ENCODE measurements at regions not wholly inside any gene's neighbourhood (a gene's known extent, or its start where the extent isn't known, plus 50 kb on each side); places are given as distances from the start of the nearest gene placed in this dataset.

DNA sequence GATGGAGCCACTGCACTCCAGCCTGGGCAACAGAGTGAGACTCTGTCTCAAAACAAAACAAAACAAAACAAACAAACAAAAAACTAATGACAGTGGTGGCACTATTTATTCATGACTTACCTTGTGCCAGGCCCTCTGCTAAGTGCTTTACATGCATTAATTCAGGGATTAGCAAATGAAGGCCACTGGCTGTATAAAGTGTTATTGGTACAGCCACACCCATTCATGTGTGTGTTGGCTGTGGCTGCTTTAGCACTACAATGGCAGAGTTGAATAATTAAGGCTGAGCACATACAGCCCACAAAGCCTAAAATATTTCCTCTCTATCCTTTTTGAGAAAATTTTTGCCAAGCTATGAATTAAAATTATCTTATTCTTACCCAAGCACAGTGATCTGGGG is 531.8 kb upstream of the CDH5 start:
- H3K9me3 Mint-ChIP-seq: no peaks in the 10 kb centered on the region
- ATAC-seq (replicated peaks in 1 of 2) (no peak), DNase-seq (no peak)
- H3K4me3 Mint-ChIP-seq: no peak overlapping the region
- no peaks in the 10 kb centered on the region for H3K27me3 Mint-ChIP-seq (ENCODE audit: low read depth)
- H3K27ac Mint-ChIP-seq: no peak overlapping the region
- no peaks in the 10 kb centered on the region for H3K36me3 Mint-ChIP-seq (ENCODE audit: insufficient read depth in 2 of 2)
- H3K4me1 Mint-ChIP-seq (ENCODE audit: low read depth): no peaks in the 10 kb centered on the region

DNA sequence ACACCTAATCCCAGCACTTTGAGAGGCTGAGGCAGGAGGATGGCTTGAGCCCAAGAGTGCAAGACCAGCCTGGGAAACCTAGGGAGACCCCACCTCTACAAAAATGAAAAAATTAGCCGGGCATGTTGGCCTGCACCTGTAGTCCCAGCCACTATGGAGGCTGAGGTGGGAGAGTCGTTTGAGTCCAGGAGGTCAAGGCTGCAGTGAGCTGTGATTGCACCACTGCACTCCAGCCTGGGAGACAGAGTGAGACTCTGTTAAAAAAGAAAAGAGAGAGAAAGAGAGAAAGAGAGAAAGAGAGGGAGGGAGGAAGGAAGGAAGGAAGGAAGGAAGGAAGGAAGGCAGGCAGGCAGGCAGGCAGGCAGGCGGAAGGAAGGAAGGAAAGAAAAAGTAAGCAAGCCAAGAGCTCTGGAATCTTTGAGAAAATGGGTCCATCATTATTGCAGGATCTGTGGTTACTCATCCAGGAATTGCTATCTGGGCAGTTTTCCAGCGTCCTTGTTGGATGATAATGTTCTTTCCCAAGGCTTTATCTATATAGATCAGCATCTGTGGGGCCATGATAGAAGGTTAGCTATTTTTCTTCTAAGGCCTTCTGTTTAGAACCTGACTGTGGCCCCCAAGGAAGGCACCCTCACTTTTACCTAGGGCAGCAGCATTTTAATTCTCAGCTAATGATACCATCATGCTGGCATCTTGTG is 533.2 kb upstream of the CDH5 start:
- Mint-ChIP-seq H3K4me1 (ENCODE audit: low read depth) (no peaks in the 10 kb centered on the region), H3K27me3 (ENCODE audit: low read depth) (no peaks in the 10 kb centered on the region), H3K9me3 (peaks cover 0 to 2% of the 10 kb centered on the region in 2 donors), H3K36me3 (ENCODE audit: insufficient read depth in 2 of 2) (no peaks in the 10 kb centered on the region), H3K27ac (no peak overlapping the region), H3K4me3 (no peak overlapping the region)
- ATAC-seq (replicated peaks in 1 of 2) (no peak), DNase-seq (no peak)

DNA sequence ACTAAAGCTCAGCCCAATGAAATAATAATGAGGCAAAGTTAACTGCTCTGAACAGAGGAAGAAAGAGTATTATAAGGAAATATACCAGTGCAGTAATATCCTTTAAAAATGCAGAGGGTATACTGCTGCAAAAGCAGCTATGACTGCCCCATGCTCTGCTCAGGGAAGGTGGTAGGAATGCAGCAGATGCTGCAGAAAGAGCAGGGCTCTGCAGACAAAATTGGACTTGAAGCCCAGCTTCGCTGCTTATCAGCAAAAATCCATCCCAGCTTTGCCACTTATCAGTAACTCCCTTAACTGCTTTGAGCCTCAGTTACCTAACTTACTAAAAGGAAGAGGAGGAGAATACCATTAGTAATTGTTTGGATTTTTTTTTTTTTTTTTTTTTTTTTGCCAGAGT is 533.8 kb upstream of the CDH5 start:
- no peak overlapping the region for H3K27ac Mint-ChIP-seq
- no peak overlapping the region for H3K4me3 Mint-ChIP-seq
- no peaks in the 10 kb centered on the region for H3K27me3 Mint-ChIP-seq (ENCODE audit: low read depth)
- no peaks in the 10 kb centered on the region for H3K36me3 Mint-ChIP-seq (ENCODE audit: insufficient read depth in 2 of 2)
- no peak for DNase-seq
- peaks cover 0 to 2% of the 10 kb centered on the region in 2 donors for H3K9me3 Mint-ChIP-seq
- ATAC-seq (replicated peaks in 1 of 2): no peak
- H3K4me1 Mint-ChIP-seq (ENCODE audit: low read depth): no peaks in the 10 kb centered on the region

DNA sequence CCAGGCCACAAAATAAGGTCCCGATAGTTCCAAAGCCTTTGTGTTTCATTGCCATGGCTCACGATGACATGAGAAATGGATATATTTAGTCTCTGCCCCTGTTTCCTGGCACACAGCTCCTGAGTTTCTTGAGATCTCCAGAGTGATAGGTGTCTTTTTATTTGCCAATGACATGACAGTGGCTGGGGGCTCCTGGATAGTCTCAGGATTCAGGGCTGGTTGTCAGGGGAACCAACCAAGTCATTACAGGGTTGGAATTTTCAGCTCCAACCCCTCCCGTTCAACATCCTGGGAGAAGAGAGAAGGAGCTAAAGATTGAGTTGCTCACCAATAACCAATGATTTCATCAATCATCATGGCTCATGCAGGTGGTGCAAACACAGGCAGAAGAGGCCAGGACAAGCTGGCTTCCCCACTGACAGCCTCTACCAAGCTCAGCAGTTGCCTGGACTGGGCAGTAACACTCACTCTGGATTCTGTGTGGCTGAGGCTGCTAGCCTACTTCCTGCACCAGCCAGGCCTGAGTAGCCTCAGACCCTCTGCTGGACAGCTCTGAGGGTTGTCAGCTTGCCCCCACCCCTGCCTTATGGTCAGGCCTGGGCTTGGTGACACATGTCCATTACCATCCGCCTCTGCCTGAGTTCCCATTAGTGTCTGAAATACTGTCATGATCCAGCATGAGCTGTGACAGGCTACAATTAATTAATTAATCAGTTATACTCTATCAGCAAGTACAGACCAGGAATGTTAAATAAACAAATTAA is 534.4 kb upstream of the CDH5 start:
- no peaks in the 10 kb centered on the region for H3K4me1 Mint-ChIP-seq (ENCODE audit: low read depth)
- H3K4me3 Mint-ChIP-seq: no peak overlapping the region
- no peak for ATAC-seq (replicated peaks in 1 of 2)
- no peak overlapping the region for H3K27ac Mint-ChIP-seq
- H3K9me3 Mint-ChIP-seq: peaks cover 0 to 2% of the 10 kb centered on the region in 2 donors
- no peaks in the 10 kb centered on the region for H3K36me3 Mint-ChIP-seq (ENCODE audit: insufficient read depth in 2 of 2)
- DNase-seq: no peak
- no peaks in the 10 kb centered on the region for H3K27me3 Mint-ChIP-seq (ENCODE audit: low read depth)

- H3K27ac Mint-ChIP-seq: no peak overlapping the region
- no peak overlapping the region for H3K4me3 Mint-ChIP-seq
- H3K27me3 Mint-ChIP-seq (ENCODE audit: low read depth): no peaks in the 10 kb centered on the region
- H3K4me1 Mint-ChIP-seq (ENCODE audit: low read depth): no peaks in the 10 kb centered on the region
- DNase-seq (no peak), ATAC-seq (replicated peaks in 1 of 2) (no peak)
- H3K9me3 Mint-ChIP-seq: peaks cover 2 to 4% of the 10 kb centered on the region in 2 donors
- H3K36me3 Mint-ChIP-seq (ENCODE audit: insufficient read depth in 2 of 2): no peaks in the 10 kb centered on the region
Observed at GRCh38 chr16:65829076-65829475, 537.4 kb upstream of the CDH5 start.

DNA sequence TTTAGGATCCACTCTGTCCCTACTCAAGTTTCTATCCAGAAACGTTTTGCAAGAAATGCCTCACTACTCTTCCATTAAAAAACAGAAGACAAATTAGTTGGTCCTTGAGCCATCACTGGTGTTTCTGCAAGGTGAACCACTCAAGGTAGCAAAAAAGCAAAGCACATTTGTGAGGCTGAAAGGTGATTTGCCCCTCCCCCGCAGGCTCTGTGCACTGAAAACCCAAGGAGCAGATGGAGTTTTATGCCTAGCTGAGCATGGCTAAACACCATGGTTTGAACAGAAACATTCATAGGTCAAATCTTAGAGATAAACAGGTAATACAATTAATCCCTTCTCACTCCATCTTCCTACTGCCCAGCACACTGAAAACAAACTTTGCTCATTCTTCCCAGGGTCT is 538.2 kb upstream of the CDH5 start:
- no peak overlapping the region for H3K27ac Mint-ChIP-seq
- no peak overlapping the region for H3K4me3 Mint-ChIP-seq
- ATAC-seq (replicated peaks in 1 of 2): no peak
- peaks cover 2 to 4% of the 10 kb centered on the region in 2 donors for H3K9me3 Mint-ChIP-seq
- H3K27me3 Mint-ChIP-seq (ENCODE audit: low read depth): no peaks in the 10 kb centered on the region
- no peak for DNase-seq
- H3K4me1 Mint-ChIP-seq (ENCODE audit: low read depth): no peaks in the 10 kb centered on the region
- H3K36me3 Mint-ChIP-seq (ENCODE audit: insufficient read depth in 2 of 2): no peaks in the 10 kb centered on the region

DNA sequence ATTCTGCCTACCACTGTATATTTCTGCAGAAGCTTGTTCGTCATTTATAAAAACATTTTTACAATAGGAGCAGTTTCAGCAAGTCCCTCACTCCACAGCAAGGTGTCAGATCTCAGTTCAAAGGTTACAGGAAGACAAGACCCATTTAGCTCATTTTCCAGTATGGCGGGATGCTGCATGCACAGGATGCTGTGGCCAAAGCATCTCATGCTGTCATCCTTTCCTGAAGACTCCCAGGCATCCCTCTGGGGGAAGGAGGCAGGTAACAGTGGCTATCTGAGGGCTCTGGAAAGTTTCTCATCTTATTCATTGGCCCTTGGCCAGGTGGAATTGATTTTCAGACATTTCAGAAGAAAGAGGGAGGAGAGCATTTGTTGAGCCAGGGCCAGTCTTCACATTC is 539.3 kb upstream of the CDH5 start:
- H3K27ac Mint-ChIP-seq: no peak overlapping the region
- H3K27me3 Mint-ChIP-seq (ENCODE audit: low read depth): no peaks in the 10 kb centered on the region
- H3K4me1 Mint-ChIP-seq (ENCODE audit: low read depth): no peaks in the 10 kb centered on the region
- ATAC-seq (replicated peaks in 1 of 2): no peak
- no peak for DNase-seq
- H3K9me3 Mint-ChIP-seq: peaks cover 2 to 4% of the 10 kb centered on the region in 2 donors
- H3K4me3 Mint-ChIP-seq: no peak overlapping the region
- H3K36me3 Mint-ChIP-seq (ENCODE audit: insufficient read depth in 2 of 2): no peaks in the 10 kb centered on the region

GRCh38 chr16:65825191-65825856 is 541.2 kb upstream of the CDH5 start:
- DNase-seq (no peak), ATAC-seq (replicated peaks in 1 of 2) (no peak)
- Mint-ChIP-seq H3K27ac (no peak overlapping the region), H3K9me3 (peaks cover 2 to 4% of the 10 kb centered on the region in 2 donors), H3K4me1 (ENCODE audit: low read depth) (no peaks in the 10 kb centered on the region), H3K27me3 (ENCODE audit: low read depth) (no peaks in the 10 kb centered on the region), H3K36me3 (ENCODE audit: insufficient read depth in 2 of 2) (no peaks in the 10 kb centered on the region), H3K4me3 (no peak overlapping the region)

- Mint-ChIP-seq H3K4me1 (ENCODE audit: low read depth) (no peaks in the 10 kb centered on the region), H3K36me3 (ENCODE audit: insufficient read depth in 2 of 2) (no peaks in the 10 kb centered on the region), H3K27me3 (ENCODE audit: low read depth) (no peaks in the 10 kb centered on the region), H3K27ac (no peak overlapping the region), H3K4me3 (no peak overlapping the region), H3K9me3 (peaks cover 2% of the 10 kb centered on the region in 2 donors)
- no peak for ATAC-seq (replicated peaks in 1 of 2)
- no peak for DNase-seq
Observed at GRCh38 chr16:65822148-65822547, 544.3 kb upstream of the CDH5 start.

DNA sequence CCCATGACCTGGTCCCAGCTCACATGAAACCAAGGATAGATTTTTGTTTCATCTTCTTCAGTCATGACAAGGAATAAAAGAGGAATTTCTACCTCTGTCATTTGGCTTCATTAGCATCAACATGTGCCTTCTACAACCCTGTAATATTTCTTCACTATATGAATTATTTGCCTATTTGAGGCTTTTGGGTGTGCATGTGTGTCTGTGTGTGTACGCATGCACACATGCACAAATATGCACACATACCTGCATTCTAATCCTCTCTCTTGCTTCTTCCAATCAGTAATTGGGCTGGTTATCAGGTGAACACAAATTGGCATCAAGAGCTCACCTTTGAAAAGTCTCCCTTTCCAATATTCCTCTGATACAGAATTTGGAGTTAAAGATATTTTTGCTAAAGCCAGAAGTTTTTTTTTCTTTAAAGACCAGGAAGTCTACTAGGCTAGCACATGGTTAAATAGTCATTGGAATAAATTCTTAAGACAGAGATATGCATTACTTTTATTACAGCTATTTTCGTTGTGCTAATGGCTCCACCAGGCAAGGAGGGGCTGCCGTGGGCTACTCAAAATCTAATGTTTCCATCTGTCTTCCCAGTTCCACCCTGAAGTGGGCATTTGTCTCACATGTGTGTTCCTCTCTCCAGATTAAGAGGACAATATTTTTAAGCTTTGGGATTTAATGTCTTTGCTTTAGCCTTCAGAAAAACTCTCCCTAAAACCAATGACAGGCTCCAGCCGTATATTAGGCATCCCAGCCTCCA is 547.2 kb upstream of the CDH5 start:
- H3K27me3 Mint-ChIP-seq (ENCODE audit: low read depth): no peaks in the 10 kb centered on the region
- ATAC-seq (replicated peaks in 1 of 2): no peak
- no peaks in the 10 kb centered on the region for H3K36me3 Mint-ChIP-seq (ENCODE audit: insufficient read depth in 2 of 2)
- DNase-seq: no peak
- peaks cover 0 to 1% of the 10 kb centered on the region in 2 donors for H3K9me3 Mint-ChIP-seq
- no peak overlapping the region for H3K4me3 Mint-ChIP-seq
- no peak overlapping the region for H3K27ac Mint-ChIP-seq
- H3K4me1 Mint-ChIP-seq (ENCODE audit: low read depth): no peaks in the 10 kb centered on the region

DNA sequence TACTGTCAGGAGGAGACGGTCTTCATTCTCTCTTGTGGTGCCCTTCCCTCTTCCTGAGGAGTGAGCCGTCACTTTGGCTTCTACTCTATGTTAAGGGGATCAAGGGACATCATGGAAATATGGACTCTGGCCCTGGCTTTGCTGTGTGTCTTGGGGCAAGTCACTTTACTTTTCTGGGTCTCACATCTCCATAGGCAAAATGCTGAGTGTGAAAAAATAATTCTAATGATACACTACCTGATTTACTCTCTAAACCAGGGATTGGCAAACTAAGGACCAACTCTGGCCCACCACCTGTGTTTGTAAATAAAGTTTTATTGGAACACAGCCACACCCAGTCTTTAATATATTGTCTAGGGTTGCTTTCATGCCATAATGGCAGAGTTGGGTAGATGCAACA is 548.7 kb upstream of the CDH5 start:
- ATAC-seq (replicated peaks in 1 of 2) (no peak), DNase-seq (no peak)
- H3K9me3 Mint-ChIP-seq: peaks cover 0 to 1% of the 10 kb centered on the region in 2 donors
- H3K4me1 Mint-ChIP-seq (ENCODE audit: low read depth): no peaks in the 10 kb centered on the region
- no peak overlapping the region for H3K27ac Mint-ChIP-seq
- H3K36me3 Mint-ChIP-seq (ENCODE audit: insufficient read depth in 2 of 2): no peaks in the 10 kb centered on the region
- H3K27me3 Mint-ChIP-seq (ENCODE audit: low read depth): no peaks in the 10 kb centered on the region
- H3K4me3 Mint-ChIP-seq: no peak overlapping the region

DNA sequence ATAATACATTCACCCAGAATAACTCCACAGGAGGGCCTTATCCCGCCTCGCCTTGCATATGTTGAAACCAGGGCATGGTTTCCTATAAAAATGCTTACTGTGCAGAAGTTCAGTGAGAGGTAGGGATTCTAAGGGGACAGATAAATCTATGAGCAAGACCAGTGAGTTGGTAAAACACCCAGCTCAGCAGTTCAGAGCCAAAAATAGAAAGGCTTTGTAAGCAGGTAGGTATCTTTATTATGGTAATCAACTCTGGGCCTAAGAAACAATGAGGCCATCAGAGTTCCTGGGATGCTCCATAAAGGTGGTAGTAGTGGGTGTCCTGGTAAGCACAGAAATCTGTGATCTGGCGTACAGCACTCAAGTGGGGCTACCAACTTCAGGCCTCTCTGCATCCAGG is 549.4 kb upstream of the CDH5 start:
- Mint-ChIP-seq H3K4me1 (ENCODE audit: low read depth) (no peaks in the 10 kb centered on the region), H3K36me3 (ENCODE audit: insufficient read depth in 2 of 2) (no peaks in the 10 kb centered on the region), H3K27ac (no peak overlapping the region), H3K4me3 (no peak overlapping the region), H3K9me3 (peaks cover 0 to 1% of the 10 kb centered on the region in 2 donors), H3K27me3 (ENCODE audit: low read depth) (no peaks in the 10 kb centered on the region)
- ATAC-seq (replicated peaks in 1 of 2): no peak
- no peak for DNase-seq

DNA sequence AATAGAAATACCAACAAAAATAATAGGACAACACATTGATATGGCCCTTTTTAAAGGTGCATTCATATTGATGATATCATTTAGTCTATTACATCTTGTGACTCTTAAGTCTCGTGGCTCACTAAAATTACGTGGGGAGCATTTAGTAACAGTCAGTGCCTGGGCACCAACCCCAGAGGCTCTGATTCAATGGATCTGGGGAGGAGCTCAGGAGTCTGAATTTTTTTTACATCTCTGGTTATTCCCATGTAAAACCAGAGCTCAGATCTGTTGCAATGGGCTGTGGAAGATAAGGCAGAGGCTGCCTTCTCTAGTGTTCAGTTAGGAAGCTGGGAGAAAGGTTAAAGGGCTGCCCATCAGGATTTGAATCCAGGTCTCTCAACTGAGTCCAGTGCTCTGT is 549.9 kb upstream of the CDH5 start:
- Mint-ChIP-seq H3K36me3 (ENCODE audit: insufficient read depth in 2 of 2) (no peaks in the 10 kb centered on the region), H3K27ac (no peak overlapping the region), H3K9me3 (peaks cover 0 to 1% of the 10 kb centered on the region in 2 donors), H3K4me1 (ENCODE audit: low read depth) (no peaks in the 10 kb centered on the region), H3K27me3 (ENCODE audit: low read depth) (no peaks in the 10 kb centered on the region), H3K4me3 (no peak overlapping the region)
- no peak for ATAC-seq (replicated peaks in 1 of 2)
- no peak for DNase-seq
